ENCODE measurements at regions not wholly inside any gene's neighbourhood (a gene's known extent, or its start where the extent isn't known, plus 50 kb on each side); places are given as distances from the start of the nearest gene placed in this dataset.

DNA sequence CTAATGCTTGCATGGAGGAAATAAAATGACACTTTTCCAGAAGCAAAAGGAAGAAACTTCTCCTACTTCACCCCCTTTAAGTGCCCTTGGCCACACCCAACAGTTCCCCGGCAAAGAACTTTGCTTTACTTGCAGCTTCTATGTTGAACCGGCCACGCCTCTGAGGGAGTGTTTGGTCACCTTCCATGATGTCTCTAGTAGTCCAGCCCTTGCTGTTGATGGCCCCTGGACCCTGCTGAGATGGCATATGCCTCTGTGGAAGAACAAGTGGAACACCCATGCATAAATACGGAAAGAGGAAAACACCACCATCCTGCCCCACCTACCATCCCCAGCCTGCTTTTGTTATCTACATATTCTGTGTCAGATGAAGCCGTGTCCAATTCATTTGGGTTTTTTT, 218.3 kb upstream of the POU3F3 start:
- no peaks in the 10 kb centered on the region for H3K27me3 ChIP-seq (ENCODE audit: insufficient read depth)
- H3K4me1 ChIP-seq (ENCODE audit: control insufficient read depth in 1 of 2, insufficient read depth in 2 of 2, low read depth in 1 of 2, low read length in 1 of 2): peaks cover 0 to 28% of the 10 kb centered on the region in 2 experiments; a peak in 2 of 4 replicates
- H3K4me2 ChIP-seq: no peak overlapping the region
- ChIA-PET CTCF (interaction anchor here (0.7 kb wide), 1 partner anchor 214 kb away, joined by 3 read pairs; no protein-coding TSS in a partner anchor), POLR2A (no interaction called here)
- no peaks in the 10 kb centered on the region for H3K9me3 ChIP-seq
- no peaks in the 10 kb centered on the region for H4K20me1 ChIP-seq (ENCODE audit: insufficient read depth)
- H3K36me3 ChIP-seq (replicated peaks in 1 of 2; ENCODE audit: control insufficient read depth in 1 of 2, insufficient read depth in 2 of 2, low read length in 1 of 2): no peaks in the 10 kb centered on the region
- no peaks in the 10 kb centered on the region for H3F3A ChIP-seq (replicated peaks; ENCODE audit: insufficient read depth)
- H2AFZ ChIP-seq (ENCODE audit: low read depth): no peak overlapping the region
- H3K4me3 ChIP-seq (ENCODE audit: low read depth in 2 of 2, low read length in 1 of 2): no peak overlapping the region
- no peak for DNase-seq
- WGBS (ENCODE audit: low lambda C conversion rate): 42% methylated on average over 5 of the region's 5 CpGs
- no peaks in the 10 kb centered on the region for H3K79me2 ChIP-seq (ENCODE audit: insufficient read depth)
- TF ChIP-seq TAF1 (IDR thresholded peaks at IDR 0.05; ENCODE audit: borderline replicate concordance, low read depth, low read length) (no peak), ELF1 (IDR thresholded peaks at IDR 0.05) (no peak), SMC3 (IDR thresholded peaks at IDR 0.05; ENCODE audit: low read depth, low read length) (no peak), REST (IDR thresholded peaks at IDR 0.05; ENCODE audit: low read depth, low read length) (no peak), EP300 (IDR thresholded peaks at IDR 0.05; ENCODE audit: borderline replicate concordance in 1 of 2, low read depth in 1 of 2, low read length in 1 of 2) (no peak)
- H3K9me2 ChIP-seq: no peaks in the 10 kb centered on the region
- H3K27ac ChIP-seq (ENCODE audit: low read depth in 2 of 2, low read length in 1 of 2): no peak overlapping the region
- H3K9ac ChIP-seq: no peak overlapping the region

GRCh38 chr2:104638190-104638858, 215.6 kb upstream of the POU3F3 start:
- POLR2A ChIA-PET: interaction anchor here (1.1 to 1.5 kb wide), 3 partner anchors 17 to 260 kb away, joined by 3 to 9 read pairs (median 5); no protein-coding TSS in a partner anchor
- H4K20me1 ChIP-seq (ENCODE audit: insufficient read depth): no peaks in the 10 kb centered on the region
- H3K27me3 ChIP-seq (ENCODE audit: insufficient read depth): no peaks in the 10 kb centered on the region
- TF ChIP-seq TCF12 (IDR thresholded peaks at IDR 0.05) (no peak), POLR2AphosphoS5 (IDR thresholded peaks at IDR 0.05; ENCODE audit: low read depth, low read length) (no peak), CHD2 (IDR thresholded peaks at IDR 0.05; ENCODE audit: low read length, partially characterized antibody) (no peak), TEAD4 (IDR thresholded peaks at IDR 0.05; ENCODE audit: borderline replicate concordance, insufficient read depth) (no peak), FOXM1 (IDR thresholded peaks at IDR 0.05; ENCODE audit: low read depth) (no peak), NRF1 (IDR thresholded peaks at IDR 0.05; ENCODE audit: low read depth, low read length) (no peak), RXRA (IDR thresholded peaks at IDR 0.05; ENCODE audit: borderline replicate concordance, low read depth) (no peak), NFIC (IDR thresholded peaks at IDR 0.05; ENCODE audit: borderline replicate concordance) (no peak), RCOR1 (IDR thresholded peaks at IDR 0.05; ENCODE audit: low read length) (peak; percentile 58), SMC3 (IDR thresholded peaks at IDR 0.05; ENCODE audit: low read depth, low read length) (no peak), GATA2 (CRISPR knock-in tag; IDR thresholded peaks at IDR 0.05) (peak; percentile 78), TAF1 (IDR thresholded peaks at IDR 0.05; ENCODE audit: borderline replicate concordance, low read depth, low read length) (no peak), JUND (IDR thresholded peaks at IDR 0.05) (no peak), RAD21 (IDR thresholded peaks at IDR 0.05; ENCODE audit: low read length) (peak; percentile 28)
- TF ChIP-seq, protein P1, sequence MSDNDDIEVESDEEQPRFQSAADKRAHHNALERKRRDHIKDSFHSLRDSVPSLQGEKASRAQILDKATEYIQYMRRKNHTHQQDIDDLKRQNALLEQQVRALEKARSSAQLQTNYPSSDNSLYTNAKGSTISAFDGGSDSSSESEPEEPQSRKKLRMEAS (IDR thresholded peaks at IDR 0.05; ENCODE audit: low read depth): no peak
- TF ChIP-seq, protein P2, sequence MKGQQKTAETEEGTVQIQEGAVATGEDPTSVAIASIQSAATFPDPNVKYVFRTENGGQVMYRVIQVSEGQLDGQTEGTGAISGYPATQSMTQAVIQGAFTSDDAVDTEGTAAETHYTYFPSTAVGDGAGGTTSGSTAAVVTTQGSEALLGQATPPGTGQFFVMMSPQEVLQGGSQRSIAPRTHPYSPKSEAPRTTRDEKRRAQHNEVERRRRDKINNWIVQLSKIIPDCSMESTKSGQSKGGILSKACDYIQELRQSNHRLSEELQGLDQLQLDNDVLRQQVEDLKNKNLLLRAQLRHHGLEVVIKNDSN (IDR thresholded peaks at IDR 0.05; ENCODE audit: borderline replicate concordance, low read depth): peak; percentile 52; the same call in 1 of the 2 replicates
- TF ChIP-seq, protein P3, sequence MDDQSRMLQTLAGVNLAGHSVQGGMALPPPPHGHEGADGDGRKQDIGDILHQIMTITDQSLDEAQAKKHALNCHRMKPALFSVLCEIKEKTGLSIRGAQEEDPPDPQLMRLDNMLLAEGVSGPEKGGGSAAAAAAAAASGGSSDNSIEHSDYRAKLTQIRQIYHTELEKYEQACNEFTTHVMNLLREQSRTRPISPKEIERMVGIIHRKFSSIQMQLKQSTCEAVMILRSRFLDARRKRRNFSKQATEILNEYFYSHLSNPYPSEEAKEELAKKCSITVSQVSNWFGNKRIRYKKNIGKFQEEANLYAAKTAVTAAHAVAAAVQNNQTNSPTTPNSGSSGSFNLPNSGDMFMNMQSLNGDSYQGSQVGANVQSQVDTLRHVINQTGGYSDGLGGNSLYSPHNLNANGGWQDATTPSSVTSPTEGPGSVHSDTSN (IDR thresholded peaks at IDR 0.05): no peak
- TF ChIP-seq, protein P4, sequence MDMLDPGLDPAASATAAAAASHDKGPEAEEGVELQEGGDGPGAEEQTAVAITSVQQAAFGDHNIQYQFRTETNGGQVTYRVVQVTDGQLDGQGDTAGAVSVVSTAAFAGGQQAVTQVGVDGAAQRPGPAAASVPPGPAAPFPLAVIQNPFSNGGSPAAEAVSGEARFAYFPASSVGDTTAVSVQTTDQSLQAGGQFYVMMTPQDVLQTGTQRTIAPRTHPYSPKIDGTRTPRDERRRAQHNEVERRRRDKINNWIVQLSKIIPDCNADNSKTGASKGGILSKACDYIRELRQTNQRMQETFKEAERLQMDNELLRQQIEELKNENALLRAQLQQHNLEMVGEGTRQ (IDR thresholded peaks at IDR 0.05; ENCODE audit: borderline replicate concordance, low read depth, low read length): no peak; the same call in 1 of the 2 replicates

More at GRCh38 chr2:104638190-104638858, 215.6 kb upstream of the POU3F3 start:
- no peaks in the 10 kb centered on the region for H3K9me2 ChIP-seq
- H3K9me3 ChIP-seq: no peaks in the 10 kb centered on the region
- H2AFZ ChIP-seq (ENCODE audit: low read depth): no peak overlapping the region
- H3K36me3 ChIP-seq (replicated peaks in 1 of 2; ENCODE audit: control insufficient read depth in 1 of 2, insufficient read depth in 2 of 2, low read length in 1 of 2): no peaks in the 10 kb centered on the region
- CTCF ChIA-PET: interaction anchor here (1.8 kb wide), 1 partner anchor 211 kb away, joined by 12 read pairs; no protein-coding TSS in a partner anchor
- 6% methylated on average over 7 of the region's 7 CpGs for WGBS (ENCODE audit: low lambda C conversion rate)
- peak overlapping the region in 1 of 2 experiments; percentile 96; a peak in 2 of 4 replicates for H3K27ac ChIP-seq (ENCODE audit: low read depth in 2 of 2, low read length in 1 of 2)
- peak overlapping the region in 1 of 2 experiments; percentile 1; a peak in 1 of 4 replicates for H3K4me3 ChIP-seq (ENCODE audit: low read depth in 2 of 2, low read length in 1 of 2)
- H3K79me2 ChIP-seq (ENCODE audit: insufficient read depth): no peaks in the 10 kb centered on the region
- no peak overlapping the region for H3K9ac ChIP-seq
- no peaks in the 10 kb centered on the region for H3F3A ChIP-seq (replicated peaks; ENCODE audit: insufficient read depth)
- H3K4me2 ChIP-seq: no peak overlapping the region
- DNase-seq: peak; percentile 42
- H3K4me1 ChIP-seq (ENCODE audit: control insufficient read depth in 1 of 2, insufficient read depth in 2 of 2, low read depth in 1 of 2, low read length in 1 of 2): peaks cover 0 to 28% of the 10 kb centered on the region in 2 experiments; a peak in 2 of 4 replicates
